ENCODE measurements at regions not wholly inside any gene's neighbourhood (a gene's known extent, or its start where the extent isn't known, plus 50 kb on each side); places are given as distances from the start of the nearest gene placed in this dataset.
"Not testable (repeated sequence)": the region's sequence is repeated elsewhere in the genome, so short reads cannot be mapped to it uniquely, and the experiment has no call there.

- DNase-seq; intact Hi-C loops (cut with DNase I); ATAC-seq: not testable (repeated sequence)
These were observed 61.3 kb upstream of the ALOX12 start for GRCh38 chr17:6934544-6934943.

DNA sequence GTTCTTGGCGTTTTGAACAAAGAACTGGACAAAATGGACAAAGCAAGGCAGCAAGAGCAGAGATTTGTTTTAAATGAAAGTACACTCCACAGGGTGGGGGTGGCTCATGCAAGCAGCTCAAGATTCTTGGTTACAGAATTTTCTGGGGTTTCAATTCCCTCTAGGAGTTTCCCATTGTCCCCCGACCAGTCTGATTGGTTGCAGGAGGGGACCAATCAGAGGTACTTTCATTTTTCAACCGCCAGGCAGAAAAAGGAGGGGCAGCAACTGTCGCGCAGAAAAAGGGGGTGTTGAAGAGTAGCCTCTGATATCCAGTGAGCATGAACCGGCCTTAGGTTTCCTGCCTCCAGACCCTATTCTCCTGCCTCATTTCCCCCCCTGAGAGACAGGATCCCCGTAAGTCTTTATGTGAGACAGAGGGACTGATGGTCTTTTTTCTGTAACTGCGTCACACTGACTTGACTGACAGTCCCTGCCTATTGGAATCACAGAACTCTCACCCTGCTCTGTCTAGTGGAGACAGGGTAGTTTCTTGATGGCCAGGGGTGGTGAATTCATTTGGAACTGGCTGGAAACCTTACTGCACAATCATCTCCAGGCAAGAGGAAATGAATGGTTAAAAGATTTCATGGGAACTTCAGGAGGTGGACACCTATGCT, 59.4 kb upstream of the ALOX12 start:
- intact Hi-C loops (cut with DNase I) = no loop called here
- ATAC-seq (peak; percentile 75 to 84), DNase-seq (peak; percentile 29)

GRCh38 chr17:6938637-6939036, 57.2 kb upstream of the ALOX12 start:
- DNase-seq (no peak), ATAC-seq (no peak)
- intact Hi-C loops (cut with DNase I) = no loop called here

DNA sequence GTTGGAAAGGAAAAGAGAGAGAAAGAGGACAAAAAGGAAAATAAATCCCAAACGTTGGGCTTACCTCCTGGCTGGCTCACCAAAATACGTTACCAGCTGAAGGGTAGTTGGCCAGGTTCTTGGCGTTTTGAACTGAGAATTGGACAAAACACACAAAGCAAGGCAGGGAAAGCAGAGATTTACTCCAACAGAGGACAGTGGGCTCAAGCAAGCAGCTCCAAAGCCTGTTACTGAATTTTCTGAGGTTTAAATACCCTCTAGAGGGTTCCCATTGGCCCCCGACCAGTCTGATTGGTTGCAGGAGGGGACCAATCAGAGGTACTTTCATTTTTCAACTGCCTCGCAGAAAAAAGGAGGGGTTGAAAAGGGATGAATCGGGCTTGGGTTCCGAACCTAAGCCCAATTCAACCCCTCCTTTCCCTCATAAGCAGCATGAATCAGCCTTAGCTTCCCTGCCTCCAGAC, 55.6 kb upstream of the ALOX12 start:
- peak; percentile 35 to 62 for ATAC-seq
- intact Hi-C loops (cut with DNase I) = no loop called here
- DNase-seq = no peak

DNA sequence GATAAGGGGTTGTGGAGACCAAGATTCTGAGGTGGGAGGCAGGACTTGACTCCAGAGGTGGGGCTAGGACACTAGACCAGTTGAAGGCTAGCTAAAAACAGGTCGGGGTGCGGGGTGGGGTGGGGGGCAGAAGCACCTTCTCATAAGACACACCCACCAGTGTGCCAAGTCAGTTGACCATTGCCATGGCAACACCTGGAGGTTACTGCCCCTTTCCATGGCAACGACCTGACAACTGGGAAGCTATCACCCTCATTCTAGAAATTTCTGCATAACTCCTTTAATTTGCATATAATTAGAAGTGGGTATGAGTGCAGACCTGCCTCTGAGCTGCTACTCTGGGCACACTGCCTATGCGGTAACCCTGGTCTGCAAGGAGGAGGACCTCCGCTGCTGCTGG, 53.9 kb upstream of the ALOX12 start:
- intact Hi-C loops (cut with DNase I) = no loop called here
- DNase-seq (no peak), ATAC-seq (no peak)

DNA sequence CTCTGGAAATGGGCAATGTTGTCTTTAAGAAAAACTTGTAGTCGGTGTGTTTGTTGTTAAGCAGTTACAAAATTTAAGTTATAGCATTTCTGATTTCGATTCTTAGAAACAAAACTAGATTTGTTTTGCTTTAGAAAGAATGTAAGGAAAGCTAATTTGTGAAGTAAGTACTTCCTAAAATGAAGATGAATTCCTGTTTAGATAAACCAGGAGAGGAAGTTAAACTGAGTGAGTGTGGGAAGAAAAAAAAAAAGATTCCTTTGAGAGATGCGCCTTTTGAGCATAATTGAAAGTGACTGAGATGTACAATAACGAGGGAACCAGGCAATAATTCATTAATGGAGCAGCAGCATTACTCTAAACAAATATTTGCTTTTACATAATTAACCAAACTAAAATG, 52.4 kb upstream of the ALOX12 start:
- ATAC-seq (no peak), DNase-seq (no peak)
- intact Hi-C loops (cut with DNase I) = no loop called here

Data from left cardiac atrium (tissue), 4 donors.